HUDEP-2 (cell line): ENCODE measurements at regions not wholly inside any gene's neighbourhood (a gene's known extent, or its start where the extent isn't known, plus 50 kb on each side); places are given as distances from the start of the nearest gene placed in this dataset.
"Not testable (repeated sequence)": the region's sequence is repeated elsewhere in the genome, so short reads cannot be mapped to it uniquely, and the experiment has no call there.

ENCODE experiments used
- DNase-seq, 76 experiments: peaks; one replicate each; lab custom pipeline; 2025; ENCODE audit not compliant: unreplicated experiment in 76 of 76; lab: John Stamatoyannopoulos, UW

DNA sequence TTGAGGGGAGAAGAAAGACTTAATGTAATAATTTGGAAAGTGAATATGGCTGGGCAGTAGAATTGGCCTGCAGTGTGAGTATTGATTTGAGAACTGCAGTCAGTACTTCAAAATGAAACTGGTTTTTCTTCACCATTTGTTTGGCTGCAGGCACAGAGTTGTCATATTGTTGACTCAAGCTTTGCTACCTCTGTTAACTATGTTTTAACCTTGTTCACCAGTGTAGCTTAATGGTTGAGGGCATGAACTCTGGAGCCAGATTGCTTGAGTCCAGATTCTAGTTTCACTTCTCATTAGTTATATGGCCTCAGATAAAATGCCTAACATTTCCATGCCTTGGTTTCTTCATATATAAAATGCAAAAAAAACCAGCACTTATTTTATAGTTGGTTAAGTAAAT, 64.1 kb downstream of the CFAP44 start:
- DNase-seq = no peak

GRCh38 chr3:113374078-113374477, 67.2 kb downstream of the CFAP44 start:
- DNase-seq = no peak

DNA sequence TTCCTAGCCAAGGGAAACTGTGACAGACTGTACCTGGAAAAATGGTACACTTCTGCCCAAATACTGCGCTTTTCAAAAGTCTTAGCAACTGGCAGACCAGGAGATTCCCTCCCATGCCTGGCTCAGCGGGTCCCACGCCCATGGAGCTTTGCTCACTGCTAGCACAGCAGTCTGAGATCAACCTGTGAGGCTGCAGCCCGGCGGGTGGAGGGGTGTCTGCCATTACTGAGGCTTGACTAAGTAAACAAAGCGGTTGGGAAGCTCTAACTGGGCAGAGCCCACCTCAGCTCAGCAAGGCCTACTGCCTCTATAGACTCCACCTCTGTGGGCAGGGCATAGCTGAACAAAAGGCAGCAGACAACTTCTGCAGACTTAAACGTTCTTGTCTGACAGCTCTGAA, 74.5 kb downstream of the CFAP44 start:
- not testable (repeated sequence) for DNase-seq

DNA sequence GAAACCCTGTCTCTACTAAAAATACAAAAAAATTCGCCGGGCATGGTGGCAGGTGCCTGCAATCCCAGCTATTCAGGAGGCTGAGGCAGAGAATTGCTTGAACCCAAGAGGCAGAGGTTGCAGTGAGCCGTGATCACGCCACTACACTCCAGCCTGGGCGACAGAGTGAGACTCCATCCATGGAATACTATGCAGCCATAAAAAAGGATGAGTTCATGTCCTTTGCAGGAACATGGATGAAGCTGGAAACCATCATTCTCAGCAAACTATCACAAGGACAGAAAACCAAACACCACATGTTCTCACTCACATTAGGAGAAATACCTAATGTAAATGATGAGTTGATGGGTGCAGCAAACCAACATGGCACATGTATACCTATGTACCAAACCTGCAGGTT, 86.0 kb downstream of the CFAP44 start:
- not testable (repeated sequence) for DNase-seq

DNA sequence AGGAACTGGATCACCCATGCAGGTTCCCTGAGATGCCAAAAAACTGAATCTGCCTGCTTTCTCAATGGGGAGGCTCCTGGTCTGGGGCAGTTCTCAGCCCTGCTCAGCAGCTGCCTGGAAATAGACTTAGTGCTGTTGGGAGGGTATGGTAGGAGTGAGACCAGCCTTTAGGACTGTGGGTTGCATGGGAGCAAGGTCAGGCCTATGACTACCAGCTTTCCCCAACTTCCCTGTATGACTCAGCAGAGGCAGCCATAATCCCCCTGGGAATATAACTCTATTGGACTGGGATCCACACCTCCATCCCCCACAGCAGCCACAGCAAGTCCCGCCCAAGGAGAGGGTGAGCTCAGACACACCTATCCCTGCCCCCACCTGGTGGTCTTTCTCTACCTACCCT, 87.0 kb downstream of the CFAP44 start:
- no peak for DNase-seq

GRCh38 chr3:113353678-113354077, 87.6 kb downstream of the CFAP44 start:
- DNase-seq = no peak

- no peak for DNase-seq
Observed at GRCh38 chr3:113340785-113341184, 100.5 kb downstream of the CFAP44 start.

DNA sequence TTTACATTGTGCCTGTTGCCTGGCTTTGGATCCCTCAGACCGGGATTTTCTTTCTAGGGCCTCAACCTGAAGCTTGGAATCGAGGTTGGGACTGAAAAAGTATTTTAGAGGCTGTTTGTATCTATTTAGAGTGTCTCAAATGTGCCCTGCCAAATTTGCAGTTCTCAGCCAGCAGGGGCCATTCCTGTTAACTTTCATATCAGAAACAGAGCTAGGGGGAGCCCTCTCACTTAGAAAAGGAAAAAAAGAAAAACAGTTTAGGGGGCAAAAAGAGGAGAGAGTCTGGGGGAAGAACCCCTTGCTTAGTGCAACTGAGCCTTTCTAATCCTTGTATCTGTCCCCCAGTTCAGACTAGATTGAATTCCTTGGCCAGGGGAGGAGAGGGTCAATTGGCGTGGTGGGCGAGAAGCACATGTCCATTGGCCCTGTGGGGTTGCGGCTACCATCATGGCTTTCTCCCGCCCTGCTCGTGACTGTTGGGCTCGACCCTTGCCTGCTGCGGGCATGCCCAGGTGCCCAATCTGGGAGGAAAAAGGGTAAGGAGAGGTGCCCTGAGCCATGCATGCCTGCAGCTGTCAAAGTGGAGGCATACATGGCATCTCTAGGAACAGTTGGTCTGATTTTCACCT, 101.6 kb downstream of the CFAP44 start:
- DNase-seq = peak in 1 of 76 experiments; percentile 2
